Embryonic facial prominence (tissue), 1 donor: ENCODE measurements at regions not wholly inside any gene's neighbourhood (a gene's known extent, or its start where the extent isn't known, plus 50 kb on each side); places are given as distances from the start of the nearest gene placed in this dataset.

ENCODE experiments used
- DNase-seq: peaks from one replicate; pipeline ENCODE4 v3.0.0-alpha.2; 2016; ENCODE audit errors: extremely low spot score

DNA sequence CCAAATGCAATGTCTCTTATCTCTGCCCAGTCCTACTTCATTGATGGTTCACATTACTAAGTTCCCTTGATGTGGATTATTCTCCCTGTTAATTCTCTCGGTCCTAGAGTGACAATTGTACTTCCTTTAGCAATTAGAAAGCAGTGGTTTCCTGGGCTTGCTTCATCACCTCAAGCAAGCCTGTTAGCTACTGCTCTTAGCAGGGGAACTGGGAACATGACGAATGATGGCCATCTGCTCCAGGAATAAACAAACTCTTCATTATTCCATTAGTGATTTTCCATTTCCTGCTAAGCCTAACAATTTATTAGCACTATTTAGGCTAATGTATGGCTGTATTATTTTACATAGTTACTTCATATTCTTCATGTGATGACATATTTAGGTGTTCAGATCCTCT, 331.8 kb downstream of the MTX2 start:
- no peak for DNase-seq

DNA sequence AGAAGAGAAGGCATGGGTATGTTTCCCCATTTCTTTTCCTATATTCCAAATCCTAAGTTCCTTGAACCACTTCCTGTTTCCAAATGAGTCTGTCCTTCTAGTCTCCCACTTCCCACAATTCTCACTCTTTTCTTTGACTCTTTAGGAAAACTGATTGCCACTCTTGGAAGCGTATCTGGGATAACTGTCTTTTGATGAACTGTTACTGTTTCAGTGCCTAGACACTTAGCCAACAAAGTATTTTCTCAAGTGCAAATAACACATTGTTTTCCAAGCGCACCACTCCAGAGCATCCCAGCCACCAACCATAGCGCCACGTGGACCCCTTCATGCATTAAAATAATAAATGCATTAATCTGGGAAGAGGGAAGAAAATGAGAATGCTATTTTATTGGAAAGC, 342.8 kb downstream of the MTX2 start:
- no peak for DNase-seq

DNA sequence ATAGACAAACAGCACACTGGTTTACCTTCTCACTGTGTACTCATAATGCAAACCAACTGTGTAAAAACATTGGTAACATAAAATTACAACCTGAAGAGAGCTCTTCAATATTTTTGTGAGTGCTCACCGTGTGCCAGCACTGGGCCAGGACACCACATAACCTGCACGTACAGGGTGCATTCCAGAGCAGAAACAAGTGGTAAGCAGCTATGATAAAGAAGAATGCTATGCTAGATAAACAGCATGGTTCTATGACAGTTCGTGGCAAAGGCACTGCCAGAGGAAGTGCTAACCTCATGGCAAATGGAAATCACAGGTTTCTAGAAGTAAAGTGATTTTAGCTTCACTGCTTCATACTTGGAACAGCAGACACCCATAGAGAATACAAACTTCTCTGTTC, 343.5 kb downstream of the MTX2 start:
- no peak for DNase-seq

DNA sequence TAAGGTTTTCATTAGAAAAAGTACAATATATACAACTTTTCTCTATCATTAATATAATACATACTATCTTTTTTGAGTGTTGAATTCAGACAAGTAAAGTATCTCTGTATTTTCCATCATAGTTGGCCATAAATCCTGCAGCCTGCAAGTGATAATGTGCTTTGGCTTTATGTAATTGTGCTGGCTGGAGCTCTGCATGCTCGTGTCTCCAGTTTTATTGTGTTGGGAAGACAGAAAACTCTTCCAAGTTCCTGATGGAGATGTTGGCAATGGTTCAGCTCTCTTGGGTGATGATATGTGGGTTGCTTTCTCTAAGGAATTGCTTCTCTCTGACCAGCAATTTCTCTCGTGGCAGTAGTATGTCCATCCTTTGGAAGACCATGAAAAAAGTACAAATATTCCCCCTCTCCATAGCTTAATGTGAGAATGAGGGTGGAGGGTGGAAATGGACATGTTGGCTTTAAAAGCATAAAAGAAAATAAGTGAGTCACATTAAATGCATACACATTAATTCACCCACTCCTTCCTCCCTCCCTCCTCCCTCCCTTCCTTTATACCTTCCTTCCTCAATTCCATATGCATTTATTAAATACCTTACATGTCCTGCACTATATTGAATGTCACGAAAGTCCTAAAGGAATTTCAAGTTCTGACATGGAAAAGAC, 344.2 kb downstream of the MTX2 start:
- DNase-seq, result no peak

DNA sequence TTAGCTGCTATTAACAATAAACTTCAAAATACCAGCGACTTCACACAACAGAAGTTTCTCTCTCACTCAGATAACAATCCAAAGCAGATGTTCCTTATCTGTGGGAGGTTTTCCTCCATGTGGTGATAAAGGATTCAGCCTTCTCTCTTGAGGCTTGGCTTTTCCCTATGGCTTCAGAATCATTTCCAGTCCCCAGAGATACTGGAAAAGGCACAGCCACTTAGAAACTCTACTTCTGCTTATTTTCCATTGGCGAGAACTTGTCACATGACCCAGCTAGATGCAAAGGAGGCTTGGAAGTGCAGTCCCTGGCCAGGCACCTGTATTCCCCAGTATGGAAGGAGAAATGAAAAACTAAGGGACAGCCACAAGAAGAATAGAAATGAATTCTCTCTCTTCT, 344.8 kb downstream of the MTX2 start:
- DNase-seq, result no peak

- no peak for DNase-seq
Observed at GRCh38 chr2:176614930-176615329, 345.7 kb downstream of the MTX2 start.

GRCh38 chr2:176619504-176619903, 350.3 kb downstream of the MTX2 start:
- DNase-seq, result no peak

DNA sequence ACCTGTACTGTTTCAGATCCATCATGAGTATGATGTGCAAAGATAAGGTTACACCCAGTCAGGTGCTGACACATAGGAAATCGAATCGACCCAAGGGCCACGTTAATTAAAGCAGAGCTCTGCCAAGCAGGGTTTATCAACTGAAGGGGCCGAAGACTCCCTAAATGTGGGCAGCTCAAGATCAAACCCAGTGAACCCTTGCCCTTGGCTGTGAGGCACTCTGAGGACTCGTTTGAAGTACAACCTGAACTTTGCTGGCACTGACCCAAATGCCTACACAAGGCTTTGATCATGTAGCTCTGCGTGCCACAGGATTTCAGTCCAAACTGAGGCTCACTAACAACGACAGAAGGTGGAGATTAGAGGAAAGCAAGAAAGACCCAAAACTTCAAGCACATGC, 352.1 kb downstream of the MTX2 start:
- no peak for DNase-seq

- DNase-seq, result no peak
Observed at GRCh38 chr2:176622792-176623191, 353.6 kb downstream of the MTX2 start.

- no peak for DNase-seq
Observed at GRCh38 chr2:176626796-176627195, 357.6 kb downstream of the MTX2 start.

DNA sequence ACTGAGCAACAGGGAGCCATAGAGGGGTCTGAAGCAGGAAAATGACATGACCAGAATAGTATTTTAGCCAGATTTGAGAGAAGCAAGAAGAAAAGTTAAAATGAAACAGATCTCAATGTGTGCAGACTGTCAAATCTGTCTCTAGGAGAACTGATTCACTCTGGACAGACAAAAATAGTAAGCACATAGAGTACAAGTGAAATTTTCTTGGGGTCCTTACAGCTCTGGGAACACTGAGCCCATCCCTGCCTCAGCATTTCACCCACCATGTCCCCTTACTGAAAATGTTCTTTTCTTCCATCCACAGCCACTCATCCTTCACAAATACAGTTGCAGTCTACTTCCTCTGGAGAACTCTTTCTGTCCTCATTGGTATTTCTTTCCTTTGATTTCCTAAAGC, 359.2 kb downstream of the MTX2 start:
- DNase-seq, result no peak

DNA sequence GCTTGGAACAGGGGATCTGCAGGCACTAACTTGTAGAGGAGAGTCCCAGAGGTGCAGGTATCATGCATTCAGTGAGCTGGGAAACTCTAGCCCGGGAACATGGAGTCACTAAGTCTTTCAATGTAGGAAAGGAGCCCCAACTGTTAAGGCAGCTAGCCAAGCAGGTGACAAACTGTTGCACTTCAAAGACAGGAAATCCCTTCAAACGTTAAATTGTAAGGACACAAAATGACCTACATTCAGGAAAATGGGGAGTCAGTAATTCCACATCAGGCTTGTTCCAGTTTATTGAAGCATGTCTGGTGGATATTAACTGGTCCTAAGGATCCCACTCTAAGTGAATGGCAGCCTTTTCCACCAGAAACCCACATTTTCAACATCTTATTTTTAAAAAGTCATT, 364.5 kb downstream of the MTX2 start:
- no peak for DNase-seq

DNA sequence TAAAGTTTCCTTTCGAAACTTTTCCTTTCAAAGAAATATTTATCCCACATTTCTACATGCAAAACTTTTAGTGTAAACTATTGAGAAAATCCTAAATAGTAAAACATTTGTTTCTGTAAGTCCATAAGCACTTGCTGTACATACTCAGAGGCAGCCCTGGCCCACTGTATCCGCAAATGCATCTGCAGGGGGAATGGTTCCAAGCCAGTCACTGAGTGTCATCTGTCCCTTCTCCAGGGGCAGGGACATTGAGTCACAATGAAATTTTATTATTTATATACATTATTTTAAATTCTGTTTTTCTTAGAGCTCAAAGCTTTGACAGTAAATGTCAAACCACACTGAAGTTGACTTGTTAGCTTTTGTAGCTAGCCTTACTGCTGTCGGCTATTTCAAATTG, 367.2 kb downstream of the MTX2 start:
- DNase-seq, result no peak

- DNase-seq, result no peak
Observed at GRCh38 chr2:176637142-176637485, 367.9 kb downstream of the MTX2 start.

GRCh38 chr2:176637486-176638166, 368.4 kb downstream of the MTX2 start:
- no peak for DNase-seq

DNA sequence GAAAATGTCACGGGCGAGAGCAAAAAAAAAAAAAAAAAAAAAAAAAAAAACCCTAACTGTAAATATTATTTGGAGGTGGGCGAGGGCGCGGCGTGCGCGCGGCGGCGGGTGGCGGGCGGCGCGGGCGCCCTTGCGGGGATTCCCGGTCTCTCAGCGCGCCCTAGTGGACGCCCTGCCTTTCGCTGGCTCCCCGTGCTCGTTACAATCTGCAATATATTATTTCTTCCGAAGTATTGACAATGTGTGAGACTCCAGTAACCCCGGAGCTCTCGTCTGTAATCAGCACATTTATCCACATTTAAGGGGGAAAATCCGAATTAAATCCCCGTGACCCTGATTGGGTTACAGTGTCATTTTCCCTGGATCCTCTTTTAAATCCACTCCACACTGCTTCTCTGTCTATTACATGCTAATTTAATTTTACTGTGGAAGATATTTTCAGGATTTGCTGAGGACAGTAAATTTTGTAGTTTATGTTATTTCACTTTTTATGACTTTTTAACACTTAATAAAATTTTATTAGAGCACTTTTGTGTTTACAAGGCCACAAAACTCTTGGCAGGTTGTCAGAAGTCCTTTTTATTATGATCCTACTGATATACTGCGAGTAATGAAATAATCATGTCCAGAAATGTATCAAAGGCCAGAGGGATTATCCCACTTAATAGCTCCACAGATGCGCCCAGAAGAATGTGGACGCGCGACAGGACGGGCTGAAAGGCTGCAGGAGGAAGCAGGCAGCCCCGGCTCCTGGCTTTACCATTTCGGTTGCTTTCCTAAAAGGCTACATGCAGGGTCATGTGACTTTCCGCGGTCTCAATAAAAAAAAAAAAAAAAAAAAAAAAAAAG, 369.1 kb downstream of the MTX2 start:
- DNase-seq, result peak; percentile 61

- DNase-seq, result no peak
Observed at GRCh38 chr2:176639016-176639343, 369.7 kb downstream of the MTX2 start.

- no peak for DNase-seq
Observed at GRCh38 chr2:176639671-176640070, 370.4 kb downstream of the MTX2 start.

GRCh38 chr2:176641436-176641835, 372.2 kb downstream of the MTX2 start:
- no peak for DNase-seq

DNA sequence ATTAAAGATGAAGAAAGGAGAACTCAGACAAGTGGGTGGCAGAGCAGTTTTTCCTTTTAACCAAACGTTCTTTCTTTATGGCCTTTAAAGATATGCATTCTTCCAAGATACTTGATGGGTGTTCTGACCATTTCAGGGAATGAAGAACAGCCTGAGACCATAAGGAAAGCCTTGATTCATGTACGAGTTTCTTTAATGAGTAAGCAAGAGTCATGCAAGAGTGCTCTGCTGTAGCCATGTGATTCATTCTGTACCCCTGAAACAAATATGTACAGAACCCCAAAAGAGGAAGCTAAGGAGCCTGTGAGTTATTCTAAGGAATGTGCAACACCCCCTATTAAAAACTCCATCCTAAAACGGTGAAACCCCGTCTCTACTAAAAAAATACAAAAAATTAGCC, 372.8 kb downstream of the MTX2 start:
- DNase-seq, result no peak

DNA sequence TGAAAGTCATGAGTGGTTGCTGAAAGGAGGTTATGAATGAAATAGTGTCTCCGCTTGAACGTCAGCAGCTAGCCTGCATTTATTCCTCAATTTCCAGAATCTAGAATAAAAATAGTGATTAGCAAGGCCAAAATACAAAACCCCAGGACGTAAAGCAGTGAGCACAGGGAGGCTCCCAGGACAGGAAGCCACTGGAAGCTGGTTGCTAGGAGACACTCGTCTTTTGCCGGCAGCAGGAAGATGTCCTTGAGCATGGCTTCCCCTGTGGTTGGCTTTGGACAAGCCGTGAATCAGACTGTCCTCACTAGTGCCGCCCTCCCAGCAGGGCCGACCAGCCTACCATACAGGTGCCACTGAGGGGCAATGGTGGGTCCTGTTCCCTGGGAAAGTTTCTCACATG, 374.4 kb downstream of the MTX2 start:
- no peak for DNase-seq

DNA sequence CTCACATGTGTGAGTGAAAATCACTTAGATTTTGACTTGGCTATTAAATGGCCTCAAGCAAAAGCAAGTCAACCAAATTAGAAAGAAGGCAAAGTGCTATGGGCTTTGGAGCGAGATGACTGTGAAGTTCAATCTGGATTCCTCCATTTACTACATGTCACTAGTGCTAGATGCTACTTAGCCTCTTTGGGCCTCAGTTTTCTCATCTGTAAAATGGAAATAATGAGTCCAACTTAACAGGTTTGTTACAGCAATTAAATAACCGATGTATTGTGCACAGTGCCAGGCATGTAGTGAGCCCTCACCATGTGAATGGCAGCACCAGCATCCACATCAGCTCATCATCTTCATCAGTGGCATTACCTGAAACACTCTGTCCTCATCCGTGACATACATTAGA, 376.3 kb downstream of the MTX2 start:
- DNase-seq, result no peak

DNA sequence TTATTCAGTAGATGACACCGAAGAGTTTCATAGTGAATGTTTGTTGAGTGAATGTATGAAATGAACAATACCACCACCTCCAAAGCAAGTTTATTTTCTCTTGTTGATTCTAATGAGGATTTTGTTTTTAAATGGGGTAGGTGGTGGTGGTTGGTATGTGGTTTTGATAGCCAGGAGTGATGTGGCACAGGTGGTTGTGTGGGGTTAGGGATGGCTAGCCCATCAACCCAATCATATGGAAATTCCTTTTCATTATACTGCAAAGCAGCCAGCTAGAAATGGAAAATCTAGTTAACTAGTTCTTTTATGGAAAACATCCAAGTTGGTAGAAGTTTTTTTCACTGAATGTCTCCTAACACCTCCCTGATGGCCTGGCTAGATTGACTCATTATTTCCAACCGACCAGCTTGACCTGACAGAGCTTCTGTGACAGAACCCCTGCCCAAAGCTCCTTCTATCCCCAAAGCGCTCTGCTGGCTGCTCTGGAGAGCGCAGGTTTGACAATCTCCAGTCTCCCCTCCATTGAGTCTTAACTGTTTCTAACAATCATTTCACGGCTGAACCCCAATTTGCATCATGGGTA, 376.9 kb downstream of the MTX2 start:
- DNase-seq, result no peak
